ENCODE measurements at regions not wholly inside any gene's neighbourhood (a gene's known extent, or its start where the extent isn't known, plus 50 kb on each side); places are given as distances from the start of the nearest gene placed in this dataset.

GRCh38 chr5:82931110-82931509 is 146.1 kb downstream of the TMEM167A start:
- TF ChIP-seq ETV6 (IDR thresholded peaks at IDR 0.05; ENCODE audit: borderline replicate concordance in 1 of 2, low read depth in 2 of 2, low read length in 1 of 2) (no peak), ETV6 (CRISPR knock-in tag; IDR thresholded peaks at IDR 0.05; ENCODE audit: borderline replicate concordance) (no peak), JUN (IDR thresholded peaks at IDR 0.05; ENCODE audit: borderline replicate concordance, low read depth, low read length) (no peak), JUN (CRISPR knock-in tag; IDR thresholded peaks at IDR 0.05; ENCODE audit: borderline replicate concordance) (no peak), ZNF280A (IDR thresholded peaks at IDR 0.05; ENCODE audit: low read depth, partially characterized antibody) (no peak), SMC3 (conservative IDR thresholded peaks at IDR 0.05; ENCODE audit: insufficient read depth, low read depth, low read length) (no peak), ZBTB26 (CRISPR knock-in tag; IDR thresholded peaks at IDR 0.05) (no peak), EP300 (IDR thresholded peaks at IDR 0.05; ENCODE audit: low read length) (no peak), KAT2B (IDR thresholded peaks at IDR 0.05; ENCODE audit: low read depth, low read length) (no peak), OTX1 (CRISPR knock-in tag; IDR thresholded peaks at IDR 0.05) (no peak), ZNF551 (CRISPR knock-in tag; IDR thresholded peaks at IDR 0.05) (no peak), ZBTB11 (CRISPR knock-in tag; IDR thresholded peaks at IDR 0.05) (no peak), EZH2 (IDR thresholded peaks at IDR 0.05; ENCODE audit: borderline replicate concordance, low read depth, low read length) (no peak)
